ENCODE measurements at regions not wholly inside any gene's neighbourhood (a gene's known extent, or its start where the extent isn't known, plus 50 kb on each side); places are given as distances from the start of the nearest gene placed in this dataset.

DNA sequence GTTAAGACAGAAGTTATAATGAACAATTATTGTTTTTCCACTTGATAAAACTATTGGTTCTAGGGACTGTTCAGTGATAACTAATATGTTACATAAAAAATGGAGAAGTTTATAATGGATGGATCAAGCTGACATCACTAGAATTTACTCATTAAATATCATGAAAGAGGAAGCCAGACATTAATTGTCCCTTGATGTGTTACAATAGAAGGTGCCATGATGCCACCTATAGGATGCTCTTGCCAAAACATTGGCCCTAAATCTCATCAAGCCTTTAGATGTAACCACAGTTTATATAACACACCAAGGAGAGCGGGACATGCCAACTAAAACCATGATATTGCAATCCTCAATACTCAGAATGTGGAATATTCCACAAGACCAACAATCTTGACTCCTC, 147.9 kb upstream of the MON1B start:
- Histone ChIP-seq H3K14ac (ENCODE audit: low read length in 2 of 2) (no peak overlapping the region), H4K8ac (ENCODE audit: low read length) (no peak overlapping the region), H3K4ac (ENCODE audit: low read depth in 1 of 2, low read length in 2 of 2) (no peak overlapping the region), H3K4me1 (ENCODE audit: control insufficient read depth, insufficient read depth, low read depth, low read length) (no peaks in the 10 kb centered on the region), H2AFZ (ENCODE audit: low read depth, low read length) (no peak overlapping the region), H3K4me3 (ENCODE audit: insufficient read depth in 1 of 2, low read depth in 1 of 2, low read length in 2 of 2) (no peak overlapping the region), H3K36me3 (ENCODE audit: control insufficient read depth in 1 of 2, insufficient read depth in 2 of 2, low read depth in 1 of 2, low read length in 2 of 2) (no peaks in the 10 kb centered on the region), H3K27ac (ENCODE audit: low read length, poor library complexity, severe bottlenecking) (no peak overlapping the region), H3K27me3 (ENCODE audit: control insufficient read depth in 1 of 2, insufficient read depth in 1 of 2, low read length in 2 of 2) (no peaks in the 10 kb centered on the region), H3K79me1 (replicated peaks; ENCODE audit: low read length, poor library complexity, severe bottlenecking) (no peaks in the 10 kb centered on the region), H2BK15ac (ENCODE audit: low read depth, poor library complexity, severe bottlenecking) (no peak overlapping the region), H3K23ac (ENCODE audit: low read length in 2 of 2) (no peak overlapping the region), H3K9me3 (ENCODE audit: control insufficient read depth, low read length) (no peaks in the 10 kb centered on the region), H2BK12ac (ENCODE audit: low read length in 2 of 2) (no peak overlapping the region), H2BK120ac (ENCODE audit: low read depth, low read length) (no peak overlapping the region), H3K9ac (ENCODE audit: low read length) (no peak overlapping the region), H2AK5ac (ENCODE audit: low read length, severe bottlenecking) (no peak overlapping the region), H3K4me2 (ENCODE audit: low read length, poor library complexity, severe bottlenecking) (no peak overlapping the region), H2BK5ac (ENCODE audit: low read depth, low read length, poor library complexity, severe bottlenecking) (no peak overlapping the region), H3K18ac (ENCODE audit: low read depth in 1 of 2, low read length in 2 of 2) (no peak overlapping the region), H4K91ac (ENCODE audit: low read length) (no peak overlapping the region)
- 86% methylated on average over 1 of the region's 1 CpG for WGBS
- peak; percentile 5 for DNase-seq

DNA sequence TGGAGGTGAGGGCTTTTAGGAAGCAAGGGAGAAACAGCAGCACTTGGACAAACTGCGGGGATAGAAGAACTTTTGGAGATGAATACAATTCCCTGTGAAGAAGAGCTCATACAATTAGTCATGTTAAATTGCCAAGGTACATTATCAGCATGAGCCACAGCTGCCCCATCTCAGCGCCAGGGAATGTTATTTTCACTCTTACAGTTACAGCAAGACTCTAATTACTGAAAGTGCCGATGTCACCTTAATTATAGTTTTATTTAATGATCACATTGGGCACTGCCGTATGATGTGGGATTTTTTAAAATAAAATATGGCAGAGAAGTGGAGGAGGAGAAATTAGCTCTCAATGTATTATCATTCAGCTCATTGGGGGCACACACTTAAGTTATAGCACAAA, 144.8 kb upstream of the MON1B start:
- no peak overlapping the region for H2BK12ac ChIP-seq (ENCODE audit: low read length in 2 of 2)
- no peak overlapping the region for H4K91ac ChIP-seq (ENCODE audit: low read length)
- H3K18ac ChIP-seq (ENCODE audit: low read depth in 1 of 2, low read length in 2 of 2): no peak overlapping the region
- H3K23ac ChIP-seq (ENCODE audit: low read length in 2 of 2): no peak overlapping the region
- no peak overlapping the region for H3K14ac ChIP-seq (ENCODE audit: low read length in 2 of 2)
- no peaks in the 10 kb centered on the region for H3K27me3 ChIP-seq (ENCODE audit: control insufficient read depth in 1 of 2, insufficient read depth in 1 of 2, low read length in 2 of 2)
- no peak overlapping the region for H3K4ac ChIP-seq (ENCODE audit: low read depth in 1 of 2, low read length in 2 of 2)
- H3K4me1 ChIP-seq (ENCODE audit: control insufficient read depth, insufficient read depth, low read depth, low read length): no peaks in the 10 kb centered on the region
- H2BK5ac ChIP-seq (ENCODE audit: low read depth, low read length, poor library complexity, severe bottlenecking): no peak overlapping the region
- H3K4me3 ChIP-seq (ENCODE audit: insufficient read depth in 1 of 2, low read depth in 1 of 2, low read length in 2 of 2): no peak overlapping the region
- no peaks in the 10 kb centered on the region for H3K9me3 ChIP-seq (ENCODE audit: control insufficient read depth, low read length)
- H4K8ac ChIP-seq (ENCODE audit: low read length): no peak overlapping the region
- H2AK5ac ChIP-seq (ENCODE audit: low read length, severe bottlenecking): no peak overlapping the region
- 89% methylated on average over 3 of the region's 4 CpGs for WGBS
- H3K79me1 ChIP-seq (replicated peaks; ENCODE audit: low read length, poor library complexity, severe bottlenecking): no peaks in the 10 kb centered on the region
- no peak overlapping the region for H2BK120ac ChIP-seq (ENCODE audit: low read depth, low read length)
- H2BK15ac ChIP-seq (ENCODE audit: low read depth, poor library complexity, severe bottlenecking): no peak overlapping the region
- H3K9ac ChIP-seq (ENCODE audit: low read length): no peak overlapping the region
- H3K27ac ChIP-seq (ENCODE audit: low read length, poor library complexity, severe bottlenecking): no peak overlapping the region
- no peak overlapping the region for H2AFZ ChIP-seq (ENCODE audit: low read depth, low read length)
- no peak for DNase-seq
- H3K4me2 ChIP-seq (ENCODE audit: low read length, poor library complexity, severe bottlenecking): no peak overlapping the region
- no peaks in the 10 kb centered on the region for H3K36me3 ChIP-seq (ENCODE audit: control insufficient read depth in 1 of 2, insufficient read depth in 2 of 2, low read depth in 1 of 2, low read length in 2 of 2)

DNA sequence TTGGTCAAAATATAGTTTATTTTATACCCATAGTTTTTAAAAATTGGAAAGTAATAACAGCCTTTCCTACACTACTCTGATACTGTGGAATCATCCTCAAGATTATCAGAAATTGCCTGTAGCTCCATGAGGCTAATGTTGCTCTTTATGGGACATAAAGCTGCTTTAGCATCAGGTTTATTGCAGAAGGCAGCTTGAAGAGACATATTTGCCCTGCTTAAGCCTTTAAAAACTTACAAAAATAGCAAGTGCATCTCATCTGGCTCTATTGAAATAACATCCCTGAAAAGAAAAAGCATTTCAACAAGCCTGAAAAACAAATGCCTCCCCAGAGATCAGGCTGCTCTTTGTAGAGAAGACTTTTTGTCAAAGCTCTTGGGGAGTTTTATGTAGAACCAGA, 142.9 kb upstream of the MON1B start:
- H3K27ac ChIP-seq (ENCODE audit: low read length, poor library complexity, severe bottlenecking): no peak overlapping the region
- H3K4me3 ChIP-seq (ENCODE audit: insufficient read depth in 1 of 2, low read depth in 1 of 2, low read length in 2 of 2): no peak overlapping the region
- no peaks in the 10 kb centered on the region for H3K4me1 ChIP-seq (ENCODE audit: control insufficient read depth, insufficient read depth, low read depth, low read length)
- no peaks in the 10 kb centered on the region for H3K27me3 ChIP-seq (ENCODE audit: control insufficient read depth in 1 of 2, insufficient read depth in 1 of 2, low read length in 2 of 2)
- H3K79me1 ChIP-seq (replicated peaks; ENCODE audit: low read length, poor library complexity, severe bottlenecking): no peaks in the 10 kb centered on the region
- no peak overlapping the region for H3K23ac ChIP-seq (ENCODE audit: low read length in 2 of 2)
- H3K9ac ChIP-seq (ENCODE audit: low read length): no peak overlapping the region
- H3K18ac ChIP-seq (ENCODE audit: low read depth in 1 of 2, low read length in 2 of 2): no peak overlapping the region
- no peak overlapping the region for H2BK120ac ChIP-seq (ENCODE audit: low read depth, low read length)
- no peak overlapping the region for H2BK15ac ChIP-seq (ENCODE audit: low read depth, poor library complexity, severe bottlenecking)
- H4K8ac ChIP-seq (ENCODE audit: low read length): no peak overlapping the region
- H4K91ac ChIP-seq (ENCODE audit: low read length): no peak overlapping the region
- no peak overlapping the region for H3K14ac ChIP-seq (ENCODE audit: low read length in 2 of 2)
- DNase-seq: no peak
- no peak overlapping the region for H2BK5ac ChIP-seq (ENCODE audit: low read depth, low read length, poor library complexity, severe bottlenecking)
- H2BK12ac ChIP-seq (ENCODE audit: low read length in 2 of 2): no peak overlapping the region
- no peaks in the 10 kb centered on the region for H3K36me3 ChIP-seq (ENCODE audit: control insufficient read depth in 1 of 2, insufficient read depth in 2 of 2, low read depth in 1 of 2, low read length in 2 of 2)
- H2AFZ ChIP-seq (ENCODE audit: low read depth, low read length): no peak overlapping the region
- H3K9me3 ChIP-seq (ENCODE audit: control insufficient read depth, low read length): no peaks in the 10 kb centered on the region
- H3K4ac ChIP-seq (ENCODE audit: low read depth in 1 of 2, low read length in 2 of 2): no peak overlapping the region
- H3K4me2 ChIP-seq (ENCODE audit: low read length, poor library complexity, severe bottlenecking): no peak overlapping the region
- H2AK5ac ChIP-seq (ENCODE audit: low read length, severe bottlenecking): no peak overlapping the region

DNA sequence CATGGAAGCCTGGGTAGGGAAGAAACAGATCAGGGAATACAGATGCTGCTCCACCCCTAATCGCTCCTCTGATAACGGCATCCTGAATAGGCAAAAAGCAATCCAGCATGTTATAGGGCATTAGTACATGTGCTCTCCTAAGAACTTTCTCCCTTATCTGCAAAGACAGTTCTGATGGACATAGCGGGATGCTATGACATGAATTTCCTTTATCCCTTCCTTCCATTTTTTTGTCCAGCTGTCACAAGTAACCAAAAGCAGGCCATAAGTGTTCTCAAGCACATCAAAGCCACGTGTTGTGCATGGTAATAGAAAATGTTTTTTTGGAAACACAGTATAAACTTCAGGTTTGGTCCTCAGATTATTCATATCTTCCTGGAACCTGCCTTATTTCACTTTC, 141.4 kb upstream of the MON1B start:
- no peaks in the 10 kb centered on the region for H3K27me3 ChIP-seq (ENCODE audit: control insufficient read depth in 1 of 2, insufficient read depth in 1 of 2, low read length in 2 of 2)
- H3K9ac ChIP-seq (ENCODE audit: low read length): no peak overlapping the region
- no peak overlapping the region for H3K27ac ChIP-seq (ENCODE audit: low read length, poor library complexity, severe bottlenecking)
- no peak overlapping the region for H3K14ac ChIP-seq (ENCODE audit: low read length in 2 of 2)
- H3K4me1 ChIP-seq (ENCODE audit: control insufficient read depth, insufficient read depth, low read depth, low read length): no peaks in the 10 kb centered on the region
- no peak overlapping the region for H2AFZ ChIP-seq (ENCODE audit: low read depth, low read length)
- no peak overlapping the region for H2BK15ac ChIP-seq (ENCODE audit: low read depth, poor library complexity, severe bottlenecking)
- H2AK5ac ChIP-seq (ENCODE audit: low read length, severe bottlenecking): no peak overlapping the region
- no peak overlapping the region for H2BK12ac ChIP-seq (ENCODE audit: low read length in 2 of 2)
- H3K23ac ChIP-seq (ENCODE audit: low read length in 2 of 2): no peak overlapping the region
- H4K8ac ChIP-seq (ENCODE audit: low read length): no peak overlapping the region
- no peak overlapping the region for H2BK5ac ChIP-seq (ENCODE audit: low read depth, low read length, poor library complexity, severe bottlenecking)
- no peak for DNase-seq
- no peaks in the 10 kb centered on the region for H3K36me3 ChIP-seq (ENCODE audit: control insufficient read depth in 1 of 2, insufficient read depth in 2 of 2, low read depth in 1 of 2, low read length in 2 of 2)
- H2BK120ac ChIP-seq (ENCODE audit: low read depth, low read length): no peak overlapping the region
- 86% methylated on average over 3 of the region's 4 CpGs for WGBS
- no peaks in the 10 kb centered on the region for H3K79me1 ChIP-seq (replicated peaks; ENCODE audit: low read length, poor library complexity, severe bottlenecking)
- H4K91ac ChIP-seq (ENCODE audit: low read length): no peak overlapping the region
- no peak overlapping the region for H3K4me3 ChIP-seq (ENCODE audit: insufficient read depth in 1 of 2, low read depth in 1 of 2, low read length in 2 of 2)
- no peak overlapping the region for H3K18ac ChIP-seq (ENCODE audit: low read depth in 1 of 2, low read length in 2 of 2)
- no peak overlapping the region for H3K4ac ChIP-seq (ENCODE audit: low read depth in 1 of 2, low read length in 2 of 2)
- no peak overlapping the region for H3K4me2 ChIP-seq (ENCODE audit: low read length, poor library complexity, severe bottlenecking)
- no peaks in the 10 kb centered on the region for H3K9me3 ChIP-seq (ENCODE audit: control insufficient read depth, low read length)

Data from mesenchymal stem cell (in vitro differentiated cells and primary cell).